GM12878 (cell line): ENCODE measurements at regions not wholly inside any gene's neighbourhood (a gene's known extent, or its start where the extent isn't known, plus 50 kb on each side); places are given as distances from the start of the nearest gene placed in this dataset.

Experiments
- ATAC-seq: fragments of 200-7000 bp; cut with Tn5 transposase; 3 replicates; pipeline ENCODE4 v1.9.1; 2020; ENCODE audit warnings: mild to moderate bottlenecking, moderate library complexity
- BruUV-seq: library from RNA; stranded (reverse); fragments of 400-500 nt; replicated peaks from 2 replicates; lab custom pipeline; 2021; lab: Mats Ljungman, UMichigan
- CTCF ChIA-PET: fragments of 300-600 bp; sonication (Branson Sonifier 250); formaldehyde crosslinking; extraction: SDS; loops from one replicate; lab custom pipeline; 2021; ENCODE audit warnings: inconsistent platforms; lab: Yijun Ruan, JAX
- POLR2A ChIA-PET: fragments of 350-600 bp; formaldehyde crosslinking; extraction: SDS; loops from one replicate; lab custom pipeline; 2021; ENCODE audit warnings: inconsistent platforms; lab: Charles Lee
- RAD21 ChIA-PET: fragments of 300-600 bp; sonication (Branson Sonifier 250); formaldehyde crosslinking; loops from one replicate; lab custom pipeline; 2023; ENCODE audit warnings: antibody characterized with exemption; ENCODE audit not compliant: unreplicated experiment; lab: Charles Lee
- SMC1A ChIA-PET: fragments of 300-600 bp; sonication (Branson Sonifier 250); formaldehyde crosslinking; loops from one replicate; lab custom pipeline; 2023; ENCODE audit not compliant: unreplicated experiment, uncharacterized antibody; lab: Charles Lee
- DNase-seq: peaks from one replicate; pipeline ENCODE4 v3.0.0-alpha.2; 2011; ENCODE audit warnings: low read depth, low spot score
- FAIRE-seq: peaks from 3 replicates; lab custom pipeline; 2011; peaks lifted over from hg19 to GRCh38; lab: Jason Lieb, UNC
- H2AFZ ChIP-seq: 2 replicates; pipeline ENCODE4 v1.6.0; 2011; ENCODE audit warnings: low read depth, low read length, control low read depth; ENCODE audit not compliant: control insufficient read depth
- H3K27ac ChIP-seq: 2 replicates; pipeline ENCODE4 v1.5.1; 2011; ENCODE audit warnings: control low read depth; ENCODE audit not compliant: control insufficient read depth, insufficient read depth
- H3K27me3 ChIP-seq, 2 experiments: replicated peaks in 1 of 2; 2 replicates each; pipeline versions ENCODE4 v1.6.0 to v1.6.1; 2011; ENCODE audit warnings: low read length in 1 of 2; ENCODE audit not compliant: control insufficient read depth in 2 of 2, insufficient read depth in 2 of 2
- H3K36me3 ChIP-seq, 2 experiments: 2 replicates each; pipeline ENCODE4 v1.5.1; 2011; ENCODE audit warnings: low read length in 1 of 2; ENCODE audit not compliant: control insufficient read depth in 2 of 2, insufficient read depth in 2 of 2
- H3K4me1 ChIP-seq: 2 replicates; pipeline ENCODE4 v1.6.1; 2011; ENCODE audit warnings: mild to moderate bottlenecking, low read length, moderate library complexity, mixed read lengths; ENCODE audit not compliant: control insufficient read depth, insufficient read depth
- H3K4me2 ChIP-seq: 2 replicates; pipeline ENCODE4 v1.6.0; 2011; ENCODE audit warnings: control low read depth; ENCODE audit not compliant: control insufficient read depth, insufficient read depth
- H3K4me3 ChIP-seq: fragments of 200-600 bp; sonication (generic); 2 replicates; pipeline ENCODE4 v1.5.1; 2016
- H3K79me2 ChIP-seq: 2 replicates; pipeline ENCODE4 v1.6.0; 2011; ENCODE audit warnings: low read length; ENCODE audit not compliant: control insufficient read depth, insufficient read depth
- H3K9ac ChIP-seq: 2 replicates; pipeline ENCODE4 v1.8.0; 2011; ENCODE audit warnings: low read length, control low read depth, mixed read lengths; ENCODE audit not compliant: control insufficient read depth, insufficient read depth
- H3K9me3 ChIP-seq: replicated peaks from 3 replicates; pipeline ENCODE4 v1.5.1; 2011; ENCODE audit warnings: mild to moderate bottlenecking, low read length; ENCODE audit not compliant: control insufficient read depth, insufficient read depth
- H4K20me1 ChIP-seq: 2 replicates; pipeline ENCODE4 v1.6.0; 2011; ENCODE audit not compliant: control insufficient read depth, insufficient read depth
- BMI1 ChIP-seq: fragments of 450-650 bp; IDR thresholded peaks from 2 replicates; pipeline ENCODE4 v1.6.1; 2016; ENCODE audit warnings: mild to moderate bottlenecking, moderate library complexity, borderline replicate concordance
- BRCA1 ChIP-seq: IDR thresholded peaks from 2 replicates; pipeline ENCODE4 v1.6.1; 2011; ENCODE audit warnings: low read depth, low read length, improper control_type of control experiment
- CBX3 ChIP-seq: fragments of 200-600 bp; sonication (generic); IDR thresholded peaks from 2 replicates; pipeline ENCODE4 v1.6.1; 2016; ENCODE audit warnings: low read depth, borderline replicate concordance
- CHD2 ChIP-seq: IDR thresholded peaks from 2 replicates; pipeline ENCODE4 v1.6.1; 2011; ENCODE audit warnings: low read depth, low read length, improper control_type of control experiment, borderline replicate concordance
- HDAC2 ChIP-seq: fragments of 200-600 bp; sonication (generic); IDR thresholded peaks from 2 replicates; pipeline ENCODE4 v1.6.1; 2017
- IKZF1 ChIP-seq: fragments of 450-650 bp; conservative IDR thresholded peaks from 2 replicates; pipeline ENCODE4 v1.6.1; 2017; ENCODE audit warnings: antibody characterized with exemption, mild to moderate bottlenecking
- JUND ChIP-seq: IDR thresholded peaks from 2 replicates; pipeline ENCODE4 v1.6.1; 2012; ENCODE audit warnings: low read depth, mild to moderate bottlenecking, low read length, improper control_type of control experiment, moderate library complexity
- MTA2 ChIP-seq: fragments of 450-650 bp; IDR thresholded peaks from 2 replicates; pipeline ENCODE4 v1.6.1; 2016; ENCODE audit warnings: low read depth, mild to moderate bottlenecking, moderate library complexity
- MTA3 ChIP-seq: IDR thresholded peaks from 2 replicates; pipeline ENCODE4 v1.6.1; 2012; ENCODE audit warnings: low read length, inconsistent platforms, borderline replicate concordance
- RAD51 ChIP-seq: fragments of 450-650 bp; IDR thresholded peaks from 2 replicates; pipeline ENCODE4 v1.6.1; 2016; ENCODE audit warnings: moderate library complexity, mild to moderate bottlenecking, inconsistent platforms
- SIN3A ChIP-seq: IDR thresholded peaks from 2 replicates; pipeline ENCODE4 v1.6.1; 2012; ENCODE audit warnings: low read depth, low read length, improper control_type of control experiment
- SIX5 ChIP-seq: IDR thresholded peaks from 2 replicates; pipeline ENCODE4 v1.6.1; 2011; ENCODE audit warnings: mild to moderate bottlenecking, low read depth, low read length, moderate library complexity; ENCODE audit not compliant: severe bottlenecking
- SRF ChIP-seq, 2 experiments: IDR thresholded peaks; 2 replicates each; pipeline ENCODE4 v1.6.1; 2011; ENCODE audit warnings: low read depth in 2 of 2, low read length in 2 of 2, mild to moderate bottlenecking in 1 of 2, moderate library complexity in 1 of 2
- ZNF207 ChIP-seq: fragments of 450-650 bp; IDR thresholded peaks from 2 replicates; pipeline ENCODE4 v1.6.1; 2014; ENCODE audit warnings: antibody characterized with exemption, mild to moderate bottlenecking, borderline replicate concordance
- ZNF274 ChIP-seq: IDR thresholded peaks from one replicate; pipeline ENCODE4 v1.8.0; 2011; ENCODE audit not compliant: insufficient read length, insufficient read depth
- ZNF622 ChIP-seq: fragments of 450-650 bp; IDR thresholded peaks from 2 replicates; pipeline ENCODE4 v1.6.1; 2017; ENCODE audit warnings: mild to moderate bottlenecking, inconsistent platforms
- in situ Hi-C: fragments of 300-500 bp; cut with MboI; formaldehyde crosslinking; loops from 9 replicates; pipeline ENCODE4 v1.14.3; 2018; ENCODE audit warnings: mixed read lengths
- intact Hi-C: fragments of 100-400 bp; cut with micrococcal nuclease; formaldehyde crosslinking; loops from one replicate; pipeline ENCODE4 v1.14.2; 2022; ENCODE audit not compliant: unreplicated experiment

- Histone ChIP-seq H3K27me3 (no peaks in the 10 kb centered on the region; a peak in 1 of 4 replicates), H3K27ac (no peak overlapping the region), H3K79me2 (no peaks in the 10 kb centered on the region), H3K9me3 (no peaks in the 10 kb centered on the region), H2AFZ (no peak overlapping the region), H4K20me1 (no peaks in the 10 kb centered on the region), H3K4me2 (no peak overlapping the region), H3K36me3 (no peaks in the 10 kb centered on the region), H3K9ac (no peak overlapping the region), H3K4me3 (no peak overlapping the region), H3K4me1 (no peaks in the 10 kb centered on the region)
- DNase-seq (no peak), ATAC-seq (no peak), FAIRE-seq (no peak)
- ChIA-PET POLR2A (no interaction called here), RAD21 (no interaction called here), CTCF (no interaction called here), SMC1A (no interaction called here)
- in situ Hi-C loops: no loop called here
- intact Hi-C loops: no loop called here
- BruUV-seq: no TSS peak
- TF ChIP-seq CHD2: no peak
- TF ChIP-seq MTA3: no peak
- TF ChIP-seq BMI1: no peak
- no peak for TF ChIP-seq ZNF622
- TF ChIP-seq SIN3A: no peak
- no peak for TF ChIP-seq BRCA1
- TF ChIP-seq SRF (IDR thresholded peaks at IDR 0.05; ENCODE audit: low read depth in 2 of 2, low read length in 2 of 2): no peak
- no peak for TF ChIP-seq SIX5
- no peak for TF ChIP-seq HDAC2
- no peak for TF ChIP-seq IKZF1
- no peak for TF ChIP-seq MTA2
- no peak for TF ChIP-seq ZNF207
- no peak for TF ChIP-seq CBX3
- TF ChIP-seq JUND: no peak
- TF ChIP-seq ZNF274: no peak
- TF ChIP-seq RAD51: no peak
Measured at GRCh38 chr13:34878329-34878728, 63.7 kb upstream of the NBEA start.
